Right lobe of liver (tissue), 4 donors: ENCODE measurements at regions not wholly inside any gene's neighbourhood (a gene's known extent, or its start where the extent isn't known, plus 50 kb on each side); places are given as distances from the start of the nearest gene placed in this dataset.

Experiments used
- POLR2A ChIP-seq: fragments of 450-650 bp; IDR thresholded peaks from one replicate; pipeline ENCODE4 v1.6.1; 2017; ENCODE audit warnings: antibody characterized with exemption, mild to moderate bottlenecking
- TF ChIP-seq, protein P1 (sequence below), 4 donors: fragments of 200-600 bp in 3 of 4; fragments of 450-650 bp in 1 of 4; IDR thresholded peaks; one replicate each; pipeline versions ENCODE4 v1.5.1 to v1.8.0; 2016 to 2022; ENCODE audit warnings: antibody characterized with exemption in 4 of 4, mild to moderate bottlenecking in 2 of 4
- donor health status: DM: no; HTN: no; CAD: no.
- donor health status: DM: no; HTN: no; CAD: no.
- donor health status: DM: no; HTN: yes; CAD: no.

DNA sequence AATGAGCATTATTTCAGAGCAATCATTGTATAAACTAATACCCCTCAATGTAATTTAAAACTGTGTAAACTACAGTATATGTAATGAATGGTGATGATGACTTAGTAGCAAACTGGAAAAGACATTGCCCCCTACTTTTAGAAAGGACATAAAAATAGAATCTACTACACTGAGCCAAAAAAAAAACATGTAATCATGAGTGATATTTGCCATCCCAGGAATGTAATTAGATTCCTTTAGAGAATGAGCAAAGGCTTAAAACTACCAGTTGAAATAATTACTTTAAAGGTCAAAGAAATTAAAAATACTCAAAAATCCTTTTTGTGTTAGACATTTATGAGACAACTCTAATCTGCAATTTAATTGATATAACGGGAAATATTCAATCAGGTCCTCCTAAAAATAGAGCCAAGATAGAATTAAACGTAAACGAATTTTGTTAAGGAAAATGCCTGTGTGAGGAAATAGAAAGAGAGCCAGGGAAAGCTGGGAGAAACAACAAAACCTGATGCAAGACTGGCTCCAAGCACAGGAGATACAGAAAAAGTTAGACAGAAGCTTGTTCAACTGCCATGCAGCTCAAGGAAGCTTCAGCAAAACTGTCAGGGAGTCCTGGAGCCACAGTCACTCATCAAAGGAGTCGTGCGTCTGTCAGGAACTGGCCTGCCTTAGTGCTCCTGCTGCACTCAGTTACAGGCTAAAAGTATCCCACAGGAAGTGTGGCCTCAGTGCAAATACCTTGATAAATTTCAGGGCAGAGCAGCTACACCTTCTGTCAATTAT is 655.7 kb upstream of the INTU start:
- no peak for TF ChIP-seq POLR2A
- TF ChIP-seq, protein P1, sequence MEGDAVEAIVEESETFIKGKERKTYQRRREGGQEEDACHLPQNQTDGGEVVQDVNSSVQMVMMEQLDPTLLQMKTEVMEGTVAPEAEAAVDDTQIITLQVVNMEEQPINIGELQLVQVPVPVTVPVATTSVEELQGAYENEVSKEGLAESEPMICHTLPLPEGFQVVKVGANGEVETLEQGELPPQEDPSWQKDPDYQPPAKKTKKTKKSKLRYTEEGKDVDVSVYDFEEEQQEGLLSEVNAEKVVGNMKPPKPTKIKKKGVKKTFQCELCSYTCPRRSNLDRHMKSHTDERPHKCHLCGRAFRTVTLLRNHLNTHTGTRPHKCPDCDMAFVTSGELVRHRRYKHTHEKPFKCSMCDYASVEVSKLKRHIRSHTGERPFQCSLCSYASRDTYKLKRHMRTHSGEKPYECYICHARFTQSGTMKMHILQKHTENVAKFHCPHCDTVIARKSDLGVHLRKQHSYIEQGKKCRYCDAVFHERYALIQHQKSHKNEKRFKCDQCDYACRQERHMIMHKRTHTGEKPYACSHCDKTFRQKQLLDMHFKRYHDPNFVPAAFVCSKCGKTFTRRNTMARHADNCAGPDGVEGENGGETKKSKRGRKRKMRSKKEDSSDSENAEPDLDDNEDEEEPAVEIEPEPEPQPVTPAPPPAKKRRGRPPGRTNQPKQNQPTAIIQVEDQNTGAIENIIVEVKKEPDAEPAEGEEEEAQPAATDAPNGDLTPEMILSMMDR (IDR thresholded peaks at IDR 0.05): no peak
